ENCODE measurements at regions not wholly inside any gene's neighbourhood (a gene's known extent, or its start where the extent isn't known, plus 50 kb on each side); places are given as distances from the start of the nearest gene placed in this dataset.

DNA sequence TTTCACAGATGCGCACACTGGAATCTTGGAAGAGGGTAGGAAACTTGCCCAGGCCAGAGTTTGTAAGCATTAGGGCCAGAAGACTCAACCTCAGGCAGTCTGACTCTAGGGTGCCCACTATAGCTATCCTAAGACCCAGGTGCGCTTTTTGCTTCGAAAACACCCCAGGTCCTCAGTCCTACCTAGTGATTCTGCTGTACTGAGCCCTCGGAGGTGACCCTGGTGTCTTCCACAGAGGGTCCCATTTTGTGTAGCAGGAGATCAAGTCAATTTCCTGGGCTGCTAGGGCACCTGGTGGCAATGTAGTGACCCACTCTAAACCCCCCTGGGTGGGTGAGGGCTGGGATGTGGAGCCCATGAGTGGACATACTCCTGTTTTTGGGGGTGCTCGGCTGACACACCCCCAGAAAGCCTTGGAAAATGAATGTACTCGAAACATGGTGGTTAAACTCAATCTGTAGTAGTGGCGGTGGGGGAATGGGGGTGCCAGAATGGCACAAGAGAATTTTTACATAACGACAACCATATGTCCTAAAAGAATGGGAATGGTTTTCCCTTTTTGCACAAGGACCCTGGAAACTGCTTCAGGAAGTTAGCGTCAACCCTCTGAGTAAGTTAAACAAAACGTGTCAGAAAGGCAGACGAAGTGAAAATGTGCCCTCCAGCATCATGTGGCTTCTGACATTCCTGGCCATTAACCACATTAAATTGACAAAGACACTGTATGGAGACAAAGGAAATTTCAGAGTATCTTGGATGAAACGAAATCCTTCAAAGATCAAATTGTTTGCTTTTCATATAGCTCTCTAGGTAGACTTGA lies 218.0 kb upstream of the COPS8 start:
- TF ChIP-seq, protein P1, sequence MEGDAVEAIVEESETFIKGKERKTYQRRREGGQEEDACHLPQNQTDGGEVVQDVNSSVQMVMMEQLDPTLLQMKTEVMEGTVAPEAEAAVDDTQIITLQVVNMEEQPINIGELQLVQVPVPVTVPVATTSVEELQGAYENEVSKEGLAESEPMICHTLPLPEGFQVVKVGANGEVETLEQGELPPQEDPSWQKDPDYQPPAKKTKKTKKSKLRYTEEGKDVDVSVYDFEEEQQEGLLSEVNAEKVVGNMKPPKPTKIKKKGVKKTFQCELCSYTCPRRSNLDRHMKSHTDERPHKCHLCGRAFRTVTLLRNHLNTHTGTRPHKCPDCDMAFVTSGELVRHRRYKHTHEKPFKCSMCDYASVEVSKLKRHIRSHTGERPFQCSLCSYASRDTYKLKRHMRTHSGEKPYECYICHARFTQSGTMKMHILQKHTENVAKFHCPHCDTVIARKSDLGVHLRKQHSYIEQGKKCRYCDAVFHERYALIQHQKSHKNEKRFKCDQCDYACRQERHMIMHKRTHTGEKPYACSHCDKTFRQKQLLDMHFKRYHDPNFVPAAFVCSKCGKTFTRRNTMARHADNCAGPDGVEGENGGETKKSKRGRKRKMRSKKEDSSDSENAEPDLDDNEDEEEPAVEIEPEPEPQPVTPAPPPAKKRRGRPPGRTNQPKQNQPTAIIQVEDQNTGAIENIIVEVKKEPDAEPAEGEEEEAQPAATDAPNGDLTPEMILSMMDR (IDR thresholded peaks at IDR 0.05): no peak
- no peak for TF ChIP-seq POLR2AphosphoS5 (IDR thresholded peaks at IDR 0.05)
